NAMALWA (cell line): ENCODE measurements at regions not wholly inside any gene's neighbourhood (a gene's known extent, or its start where the extent isn't known, plus 50 kb on each side); places are given as distances from the start of the nearest gene placed in this dataset.
"Not testable (repeated sequence)": the region's sequence is repeated elsewhere in the genome, so short reads cannot be mapped to it uniquely, and the experiment has no call there.

Source experiments
- DNase-seq: peaks from one replicate; pipeline ENCODE4 v3.0.0-alpha.2; 2015; ENCODE audit warnings: low spot score

GRCh38 chr6:141393405-141394124, 739.2 kb upstream of the GJE1 start:
- no peak for DNase-seq

GRCh38 chr6:141391135-141391534, 741.6 kb upstream of the GJE1 start:
- DNase-seq: not testable (repeated sequence)

- DNase-seq: no peak
These were observed 744.1 kb upstream of the GJE1 start for GRCh38 chr6:141388666-141389065.

DNA sequence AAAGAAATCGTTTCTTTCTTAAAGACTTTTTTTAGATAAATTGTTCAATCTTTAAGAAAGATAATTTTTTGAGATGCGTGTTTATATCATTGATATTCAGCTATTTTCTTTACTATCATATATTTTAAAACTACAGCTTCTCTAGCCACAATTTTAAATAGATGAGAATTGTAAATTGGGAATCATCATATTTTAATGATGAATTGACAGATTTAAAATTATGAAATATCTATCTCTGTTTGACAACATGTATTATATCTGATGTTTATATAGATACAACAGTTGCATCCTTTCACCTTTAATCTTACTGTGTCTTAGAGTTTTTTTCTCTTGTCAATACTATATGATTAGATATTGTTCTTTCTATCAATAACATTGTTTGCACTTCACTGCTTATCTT, 762.3 kb upstream of the GJE1 start:
- no peak for DNase-seq

- DNase-seq: not testable (repeated sequence)
These were observed 765.9 kb upstream of the GJE1 start for GRCh38 chr6:141366796-141367195.

GRCh38 chr6:141364694-141365093, 768.0 kb upstream of the GJE1 start:
- no peak for DNase-seq

GRCh38 chr6:141364232-141364631, 768.5 kb upstream of the GJE1 start:
- DNase-seq: no peak

- no peak for DNase-seq
These were observed 771.2 kb upstream of the GJE1 start for GRCh38 chr6:141361559-141361958.

GRCh38 chr6:141359953-141360352, 772.8 kb upstream of the GJE1 start:
- no peak for DNase-seq

GRCh38 chr6:141354191-141354955, 778.4 kb upstream of the GJE1 start:
- peak; percentile 4 for DNase-seq

DNA sequence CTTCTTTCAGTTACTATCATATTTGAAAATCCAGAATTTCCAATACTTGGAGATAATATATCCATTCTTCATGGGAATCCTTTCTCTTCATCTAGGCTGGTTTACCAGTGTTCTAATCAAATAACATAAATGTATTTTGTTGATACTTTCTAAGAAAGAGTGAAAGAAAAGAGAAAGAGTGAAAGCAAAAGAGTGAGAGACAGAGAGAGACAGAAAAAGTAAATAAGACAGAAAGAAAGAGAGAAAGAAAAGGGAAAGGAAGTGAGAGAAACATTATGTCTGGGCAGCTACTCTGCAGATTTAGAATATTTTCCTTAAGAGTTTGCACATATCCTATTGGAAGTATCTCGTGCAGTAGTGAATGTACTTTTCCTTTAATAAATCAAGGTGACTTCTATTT, 781.0 kb upstream of the GJE1 start:
- DNase-seq: no peak

GRCh38 chr6:141349710-141350109, 783.0 kb upstream of the GJE1 start:
- DNase-seq: no peak

GRCh38 chr6:141347906-141348492, 784.7 kb upstream of the GJE1 start:
- no peak for DNase-seq

- DNase-seq: no peak
These were observed 785.6 kb upstream of the GJE1 start for GRCh38 chr6:141347086-141347485.

DNA sequence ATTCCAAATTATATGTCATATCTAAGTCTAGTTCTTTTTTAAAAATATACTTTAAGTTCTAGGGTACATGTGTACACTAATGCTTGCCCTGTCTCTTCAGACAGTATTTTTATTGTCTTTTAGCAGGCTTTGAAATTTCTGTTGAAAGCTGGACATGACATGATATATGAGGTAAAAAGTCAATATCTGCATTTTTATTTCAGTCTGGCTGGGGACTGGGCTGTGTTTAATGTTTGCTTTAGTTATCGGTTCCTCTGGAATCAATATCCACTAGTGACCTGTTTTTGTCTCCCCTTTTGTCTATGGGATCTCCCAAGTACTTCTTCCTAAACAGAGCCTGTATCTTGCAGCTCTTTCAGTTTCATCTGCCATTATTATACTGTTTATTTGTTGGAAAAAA, 786.2 kb upstream of the GJE1 start:
- DNase-seq: no peak

- no peak for DNase-seq
These were observed 795.5 kb upstream of the GJE1 start for GRCh38 chr6:141337191-141337590.

GRCh38 chr6:141335477-141336273, 797.0 kb upstream of the GJE1 start:
- DNase-seq: no peak

DNA sequence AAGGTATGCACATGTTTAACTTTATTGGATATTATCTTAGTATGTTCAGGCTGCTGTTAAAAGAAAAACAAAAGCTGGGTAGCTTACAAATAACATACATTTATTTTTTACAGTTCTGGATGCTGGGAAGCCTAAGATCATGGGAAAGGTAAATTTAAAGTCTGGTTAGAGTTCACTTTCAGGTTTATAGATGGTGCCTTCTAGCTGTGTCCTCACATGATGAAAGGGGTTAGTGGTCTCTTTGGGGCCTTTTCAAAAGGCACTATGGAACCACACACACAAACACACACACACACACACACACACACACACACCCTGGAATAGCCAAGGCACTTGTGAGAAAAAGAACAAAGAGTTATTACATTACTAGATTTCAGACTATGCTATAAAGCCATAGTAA, 805.8 kb upstream of the GJE1 start:
- no peak for DNase-seq

- no peak for DNase-seq
These were observed 806.3 kb upstream of the GJE1 start for GRCh38 chr6:141326426-141326825.

DNA sequence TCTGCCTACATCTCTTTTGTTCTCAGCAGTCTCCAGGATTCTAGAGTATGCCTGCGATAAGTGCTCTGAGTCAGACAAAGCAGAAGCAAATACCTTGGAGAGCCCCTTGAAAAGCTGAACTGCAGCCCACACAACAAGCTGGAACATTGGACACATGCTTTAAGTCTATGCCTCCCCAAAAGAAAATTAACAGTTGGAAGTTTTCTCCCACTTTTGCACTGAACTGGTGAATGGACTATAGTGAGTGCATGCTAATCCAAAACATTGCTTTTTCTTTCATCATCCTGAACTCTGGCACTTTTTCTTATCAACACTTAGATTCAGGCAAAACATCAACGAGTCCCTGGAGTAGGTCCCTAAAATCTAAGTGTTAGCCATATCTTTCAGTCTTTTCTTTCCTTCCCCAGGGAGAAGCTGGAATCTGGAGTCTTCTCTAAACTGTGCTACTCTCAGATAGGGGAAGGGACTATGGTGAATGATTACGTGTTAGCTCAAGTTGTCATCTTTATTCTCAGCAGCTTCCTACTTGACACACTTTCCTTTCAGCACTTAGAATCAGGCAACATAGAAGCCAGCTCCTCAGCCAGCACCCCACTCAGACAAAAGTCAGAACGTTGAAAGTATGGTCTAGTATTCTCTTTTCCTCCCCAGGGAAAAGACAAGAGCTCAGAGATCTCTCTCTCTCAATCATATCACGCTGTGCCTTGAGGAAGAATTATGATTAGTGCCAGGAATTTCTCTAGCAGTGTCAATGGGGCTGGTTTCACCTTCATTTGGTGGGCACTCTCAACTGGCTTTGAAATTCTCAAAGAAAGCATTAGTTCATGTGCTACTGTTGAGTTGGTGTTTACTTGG, 811.0 kb upstream of the GJE1 start:
- no peak for DNase-seq

DNA sequence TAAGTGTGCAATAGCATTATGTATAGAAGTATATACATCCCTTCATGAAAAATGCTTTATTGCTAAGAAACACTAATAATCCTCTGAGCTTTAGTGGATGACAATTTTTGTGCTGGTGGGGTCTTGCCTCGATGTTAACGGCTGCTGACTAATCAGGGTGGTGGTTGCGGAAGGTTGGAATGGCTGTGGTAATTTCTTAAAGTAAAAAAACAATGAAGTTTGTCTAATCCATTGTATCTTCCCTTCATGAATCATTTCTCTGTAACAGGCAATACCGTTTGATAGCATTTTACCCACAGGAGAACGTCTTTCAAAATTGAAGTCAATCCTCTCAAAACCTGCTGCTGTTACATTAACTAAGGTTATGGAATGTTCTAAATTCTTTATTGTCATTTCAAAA, 816.5 kb upstream of the GJE1 start:
- DNase-seq: no peak

GRCh38 chr6:141313986-141314385, 818.7 kb upstream of the GJE1 start:
- DNase-seq: no peak
